Heart left ventricle (tissue), 16 donors: ENCODE measurements at regions not wholly inside any gene's neighbourhood (a gene's known extent, or its start where the extent isn't known, plus 50 kb on each side); places are given as distances from the start of the nearest gene placed in this dataset.
"Not testable (repeated sequence)": the region's sequence is repeated elsewhere in the genome, so short reads cannot be mapped to it uniquely, and the experiment has no call there.

ENCODE experiments used
- ATAC-seq, 4 donors: fragments of 200-7000 bp; cut with Tn5 transposase; one replicate each; pipeline ENCODE4 v1.9.1; 2020 to 2022; ENCODE audit warnings: moderate library complexity in 4 of 4, mild to moderate bottlenecking in 3 of 4, moderate number of reproducible peaks in 1 of 4
- DNase-seq, 5 donors: peaks; one replicate each; pipeline ENCODE4 v3.0.0-alpha.2; 2020
- H3K27ac ChIP-seq, 12 donors: fragments of 200-600 bp; sonication (generic) in 4 of 12; one replicate each; pipeline versions ENCODE4 v1.5.0 to v1.8.0; 2016 to 2022; ENCODE audit warnings: mild to moderate bottlenecking in 2 of 12
- H3K27me3 ChIP-seq, 9 donors: fragments of 200-600 bp; sonication (generic) in 2 of 9; one replicate each; pipeline versions ENCODE4 v1.5.1 to v1.8.0; 2016 to 2022; ENCODE audit warnings: mild to moderate bottlenecking in 3 of 9
- H3K36me3 ChIP-seq, 9 donors: fragments of 200-600 bp; sonication (generic) in 2 of 9; one replicate each; pipeline versions ENCODE4 v1.5.0 to v1.8.0; 2018 to 2022; ENCODE audit warnings: mild to moderate bottlenecking in 2 of 9
- H3K4me1 ChIP-seq, 12 donors: fragments of 200-600 bp; sonication (generic) in 4 of 12; one replicate each; pipeline versions ENCODE4 v1.5.0 to v1.8.0; 2016 to 2022; ENCODE audit warnings: mild to moderate bottlenecking in 3 of 12
- H3K4me3 ChIP-seq, 12 donors: fragments of 200-600 bp; sonication (generic) in 4 of 12; one replicate each; pipeline versions ENCODE4 v1.5.0 to v1.8.0; 2017 to 2022; ENCODE audit warnings: mild to moderate bottlenecking in 9 of 12, moderate library complexity in 4 of 12
- H3K9me3 ChIP-seq, 12 donors: fragments of 200-600 bp; sonication (generic) in 4 of 12; one replicate each; pipeline versions ENCODE4 v1.5.0 to v1.8.0; 2016 to 2022; ENCODE audit warnings: mild to moderate bottlenecking in 1 of 12
- POLR2A ChIP-seq, 2 donors: fragments of 450-650 bp; IDR thresholded peaks; one replicate each; pipeline ENCODE4 v1.6.1; 2017; ENCODE audit warnings: antibody characterized with exemption in 2 of 2, mild to moderate bottlenecking in 2 of 2, moderate library complexity in 2 of 2
- WGBS, 4 donors: extraction: QIAGEN DNeasy Blood & Tissue Kit in 2 of 4; methylation state at CpG; one replicate each; pipeline versions ENCODE4 v1.1.5 to v1.1.7; 2013 to 2018; 5-methylcytosine and 5-hydroxymethylcytosine counted together
- intact Hi-C, 10 donors: fragments of 100-400 bp; cut with DNase I; formaldehyde crosslinking; loops; one replicate each; pipeline versions ENCODE4 v1.11.1 to v1.14.2; 2022
- TF ChIP-seq, protein P1 (sequence below), 12 donors: fragments of 200-600 bp; sonication (generic) in 4 of 12; IDR thresholded peaks; one replicate each; pipeline versions ENCODE4 v1.5.0 to v1.8.0; 2018 to 2022; ENCODE audit warnings: antibody characterized with exemption in 12 of 12, mild to moderate bottlenecking in 5 of 12
- donor health status: ischemic (EF 13 %, LVEDD 7.1; RV severe dilation, severe dysfunction).
- donor health status: healthy with polysubstance abuse.
- donor health status: DM: no; HTN: yes; CAD: no.
- donor health status: DM: no; HTN: no; CAD: no.
- donor health status: ischemic (EF 25% LVEDD 6.9; RV normal size, moderate dysfunction).
- donor health status: ischemic (EF 25% LVEDD 5.7; RV mildly dilated, moderate dysfunction).
- donor health status: healthy.
- donor health status: DM: yes; HTN: yes; CAD: no.
- donor health status: ischemic (EF 35%, LVEDD 5.7; RV mildly dilated, moderate dysfunction).
- donor health status: nonischemic (EF 11% LVEDD 7.7; RV severe dilation, severe dysfunction).
- donor health status: DM: yes; HTN: yes; CAD: no.
- donor health status: PGD.
- donor health status: ischemic (EF 29% LVEDD 5.4; RV normal size, mild dysfunction).
- donor health status: nonischemic (EF 23%, LVEDD 6.1; RV moderate dilation, normal function).

- peaks cover 0 to under 1% (median 0%) of the 10 kb centered on the region in 9 donors for H3K27me3 ChIP-seq
- TF ChIP-seq, protein P1, sequence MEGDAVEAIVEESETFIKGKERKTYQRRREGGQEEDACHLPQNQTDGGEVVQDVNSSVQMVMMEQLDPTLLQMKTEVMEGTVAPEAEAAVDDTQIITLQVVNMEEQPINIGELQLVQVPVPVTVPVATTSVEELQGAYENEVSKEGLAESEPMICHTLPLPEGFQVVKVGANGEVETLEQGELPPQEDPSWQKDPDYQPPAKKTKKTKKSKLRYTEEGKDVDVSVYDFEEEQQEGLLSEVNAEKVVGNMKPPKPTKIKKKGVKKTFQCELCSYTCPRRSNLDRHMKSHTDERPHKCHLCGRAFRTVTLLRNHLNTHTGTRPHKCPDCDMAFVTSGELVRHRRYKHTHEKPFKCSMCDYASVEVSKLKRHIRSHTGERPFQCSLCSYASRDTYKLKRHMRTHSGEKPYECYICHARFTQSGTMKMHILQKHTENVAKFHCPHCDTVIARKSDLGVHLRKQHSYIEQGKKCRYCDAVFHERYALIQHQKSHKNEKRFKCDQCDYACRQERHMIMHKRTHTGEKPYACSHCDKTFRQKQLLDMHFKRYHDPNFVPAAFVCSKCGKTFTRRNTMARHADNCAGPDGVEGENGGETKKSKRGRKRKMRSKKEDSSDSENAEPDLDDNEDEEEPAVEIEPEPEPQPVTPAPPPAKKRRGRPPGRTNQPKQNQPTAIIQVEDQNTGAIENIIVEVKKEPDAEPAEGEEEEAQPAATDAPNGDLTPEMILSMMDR (IDR thresholded peaks at IDR 0.05): no peak
- no peak for TF ChIP-seq POLR2A (IDR thresholded peaks at IDR 0.05)
- intact Hi-C loops: loop anchor here in 2 of 10 donors (10.0 kb wide), 1 partner anchor 194 kb away; no protein-coding TSS in a partner anchor
- H3K4me3 ChIP-seq: no peak overlapping the region
- no peaks in the 10 kb centered on the region for H3K4me1 ChIP-seq
- WGBS, 4 donors: 96 to 99% methylated on average over 2 of the region's 2 CpGs; no CpG with 5 or more reads in 2 of the 4 donors
- H3K27ac ChIP-seq: no peak overlapping the region
- ATAC-seq (no peak), DNase-seq (no peak)
- H3K36me3 ChIP-seq: no peaks in the 10 kb centered on the region
- H3K9me3 ChIP-seq: peaks cover 0 to 27% (median 15%) of the 10 kb centered on the region in 12 donors
Measured at GRCh38 chr2:168328421-168328820, 81.0 kb upstream of the STK39 start.

GRCh38 chr2:168330624-168331423, 83.4 kb upstream of the STK39 start:
- no peaks in the 10 kb centered on the region for H3K36me3 ChIP-seq
- peaks cover 0 to 27% (median 15%) of the 10 kb centered on the region in 12 donors for H3K9me3 ChIP-seq
- TF ChIP-seq, protein P1 (IDR thresholded peaks at IDR 0.05): no peak
- no peak overlapping the region for H3K27ac ChIP-seq
- DNase-seq (no peak), ATAC-seq (no peak)
- no peaks in the 10 kb centered on the region for H3K4me1 ChIP-seq
- H3K4me3 ChIP-seq: no peak overlapping the region
- intact Hi-C loops: loop anchor here in 4 of 10 donors (10.0 kb wide), 3 partner anchors 76 to 196 kb away; no protein-coding TSS in a partner anchor
- H3K27me3 ChIP-seq: no peaks in the 10 kb centered on the region

GRCh38 chr2:168335254-168335653, 87.9 kb upstream of the STK39 start:
- not testable (repeated sequence) for DNase-seq, H3K4me3 ChIP-seq, H3K4me1 ChIP-seq, ATAC-seq, H3K27ac ChIP-seq, H3K36me3 ChIP-seq, H3K27me3 ChIP-seq
- 86 to 96% (median 94%) methylated on average over 8 of the region's 8 CpGs for WGBS, 4 donors
- peaks cover 0 to 17% (median 10%) of the 10 kb centered on the region in 12 donors for H3K9me3 ChIP-seq
- intact Hi-C loops: loop anchor here in 6 of 10 donors (5.0 to 10.0 kb wide), 5 partner anchors 78 to 200 kb away; partner anchors contain the start of gene STK39 (in 1 of the 6)

- ATAC-seq: peak in 3 of 4 donors; percentile 59 to 76 (median 64)
- H3K4me1 ChIP-seq: no peaks in the 10 kb centered on the region
- H3K9me3 ChIP-seq: peaks cover 0 to 4% (median 0%) of the 10 kb centered on the region in 12 donors
- no peak overlapping the region for H3K27ac ChIP-seq
- 63 to 69% (median 65%) methylated on average over 6 of the region's 6 CpGs for WGBS, 4 donors
- no peak for TF ChIP-seq POLR2A (IDR thresholded peaks at IDR 0.05)
- TF ChIP-seq, protein P1 (IDR thresholded peaks at IDR 0.05): peak in 10 of 12 donors; percentile 22 to 44 (median 33)
- peaks cover 0 to 3% (median 0%) of the 10 kb centered on the region in 9 donors for H3K27me3 ChIP-seq
- DNase-seq: peak in 1 of 5 donors; percentile 29
- no peaks in the 10 kb centered on the region for H3K36me3 ChIP-seq
- H3K4me3 ChIP-seq: no peak overlapping the region
- intact Hi-C loops: loop anchor here in 6 of 10 donors (5.0 to 10.0 kb wide), 5 partner anchors 80 to 202 kb away; partner anchors contain the start of gene STK39 (in 1 of the 6)
Measured at GRCh38 chr2:168336786-168337388, 89.5 kb upstream of the STK39 start.
